ENCODE measurements at regions not wholly inside any gene's neighbourhood (a gene's known extent, or its start where the extent isn't known, plus 50 kb on each side); places are given as distances from the start of the nearest gene placed in this dataset.

- H3K27ac ChIP-seq = no peak overlapping the region
- H3K9me3 ChIP-seq (replicated peaks) = no peaks in the 10 kb centered on the region
- no peaks in the 10 kb centered on the region for H3K4me1 ChIP-seq
- H3K27me3 ChIP-seq = no peaks in the 10 kb centered on the region
- no peak overlapping the region for H3K4me3 ChIP-seq
- no peaks in the 10 kb centered on the region for H3K36me3 ChIP-seq
- no peak for DNase-seq
Measured at GRCh38 chr14:97361181-97361580, 564.0 kb downstream of the VRK1 start.

- Histone ChIP-seq H3K4me3 (no peak overlapping the region), H3K36me3 (no peaks in the 10 kb centered on the region), H3K9me3 (replicated peaks) (no peaks in the 10 kb centered on the region), H3K27ac (no peak overlapping the region), H3K4me1 (no peaks in the 10 kb centered on the region), H3K27me3 (no peaks in the 10 kb centered on the region)
- DNase-seq = no peak
Measured at GRCh38 chr14:97361958-97362357, 564.8 kb downstream of the VRK1 start.

- H3K4me1 ChIP-seq = no peaks in the 10 kb centered on the region
- no peak for DNase-seq
- H3K9me3 ChIP-seq (replicated peaks) = no peaks in the 10 kb centered on the region
- H3K27ac ChIP-seq = no peak overlapping the region
- no peaks in the 10 kb centered on the region for H3K27me3 ChIP-seq
- no peaks in the 10 kb centered on the region for H3K36me3 ChIP-seq
- H3K4me3 ChIP-seq = no peak overlapping the region
Measured at GRCh38 chr14:97366400-97366799, 569.2 kb downstream of the VRK1 start.

- Histone ChIP-seq H3K36me3 (no peaks in the 10 kb centered on the region), H3K4me3 (no peak overlapping the region), H3K27ac (no peak overlapping the region), H3K27me3 (no peaks in the 10 kb centered on the region), H3K9me3 (replicated peaks) (no peaks in the 10 kb centered on the region), H3K4me1 (no peaks in the 10 kb centered on the region)
- no peak for DNase-seq
Measured at GRCh38 chr14:97367278-97367677, 570.1 kb downstream of the VRK1 start.

- H3K27ac ChIP-seq = no peak overlapping the region
- no peaks in the 10 kb centered on the region for H3K36me3 ChIP-seq
- H3K4me3 ChIP-seq = no peak overlapping the region
- no peak for DNase-seq
- no peaks in the 10 kb centered on the region for H3K4me1 ChIP-seq
- no peaks in the 10 kb centered on the region for H3K9me3 ChIP-seq (replicated peaks)
- no peaks in the 10 kb centered on the region for H3K27me3 ChIP-seq
Measured at GRCh38 chr14:97368049-97368448, 570.9 kb downstream of the VRK1 start.

GRCh38 chr14:97368900-97369564 is 571.9 kb downstream of the VRK1 start:
- Histone ChIP-seq H3K27me3 (no peaks in the 10 kb centered on the region), H3K9me3 (replicated peaks) (no peaks in the 10 kb centered on the region), H3K27ac (no peak overlapping the region), H3K4me3 (no peak overlapping the region), H3K4me1 (no peaks in the 10 kb centered on the region), H3K36me3 (no peaks in the 10 kb centered on the region)
- no peak for DNase-seq

DNA sequence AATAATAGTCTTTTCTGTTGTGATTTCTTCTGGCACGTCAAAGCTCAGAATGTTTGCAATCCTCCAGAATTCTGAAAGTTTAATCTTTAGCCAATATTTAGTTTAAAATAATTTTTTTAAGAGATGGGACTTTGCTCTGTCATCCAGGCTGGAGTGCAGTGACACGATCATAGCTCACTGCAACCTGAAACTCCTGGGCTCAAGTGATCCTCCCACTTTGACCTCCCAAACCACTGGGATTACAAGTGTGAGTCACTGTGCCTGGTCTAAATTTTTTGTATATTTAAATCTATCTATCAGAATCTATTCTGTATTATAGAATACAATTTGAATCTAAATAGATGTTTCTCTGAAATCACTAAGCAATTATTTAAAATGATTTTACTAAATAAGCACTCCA is 572.7 kb downstream of the VRK1 start:
- Histone ChIP-seq H3K4me3 (no peak overlapping the region), H3K4me1 (no peaks in the 10 kb centered on the region), H3K36me3 (no peaks in the 10 kb centered on the region), H3K9me3 (replicated peaks) (no peaks in the 10 kb centered on the region), H3K27me3 (no peaks in the 10 kb centered on the region), H3K27ac (no peak overlapping the region)
- no peak for DNase-seq

DNA sequence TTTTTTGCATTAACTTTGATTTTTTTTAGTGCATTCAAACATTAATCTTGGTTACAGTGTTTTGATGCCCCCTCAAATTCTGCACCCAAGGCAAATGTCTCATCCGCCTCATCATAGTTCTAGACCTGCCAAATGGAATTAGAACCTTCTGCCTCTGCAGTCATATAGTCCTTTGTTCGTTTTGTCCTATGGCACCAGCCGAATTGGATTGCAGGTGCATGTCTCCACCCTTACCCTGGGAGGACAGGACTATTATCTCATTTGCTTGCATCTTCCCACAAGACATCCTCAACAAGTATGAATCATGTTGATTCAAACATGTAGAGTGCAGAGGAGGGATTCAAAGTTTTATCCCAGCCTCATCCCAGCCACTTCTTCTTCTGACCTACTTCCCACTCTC is 579.1 kb downstream of the VRK1 start:
- Histone ChIP-seq H3K4me3 (no peak overlapping the region), H3K9me3 (replicated peaks) (no peaks in the 10 kb centered on the region), H3K4me1 (no peaks in the 10 kb centered on the region), H3K36me3 (no peaks in the 10 kb centered on the region), H3K27me3 (no peaks in the 10 kb centered on the region), H3K27ac (no peak overlapping the region)
- no peak for DNase-seq

DNA sequence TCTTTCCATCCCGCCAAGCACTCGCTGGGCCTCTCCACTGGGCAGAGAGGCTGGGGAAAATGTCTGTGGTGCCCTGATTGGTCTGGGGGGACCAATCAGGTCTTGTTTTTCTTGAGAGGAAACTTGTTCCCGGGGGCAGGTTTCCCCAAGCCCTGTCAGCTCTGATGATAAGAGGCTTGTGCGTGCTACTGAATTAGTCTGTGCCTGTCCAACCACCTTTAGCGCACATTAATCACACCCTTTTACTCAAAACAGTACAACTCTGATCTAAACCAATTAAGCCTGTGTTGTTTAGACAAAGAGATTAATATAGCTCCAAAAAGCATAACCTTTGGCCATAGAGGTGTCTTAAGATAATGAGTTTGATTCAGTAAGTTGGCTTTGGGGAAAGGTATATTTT is 580.4 kb downstream of the VRK1 start:
- Histone ChIP-seq H3K4me3 (no peak overlapping the region), H3K4me1 (no peaks in the 10 kb centered on the region), H3K9me3 (replicated peaks) (no peaks in the 10 kb centered on the region), H3K27ac (no peak overlapping the region), H3K27me3 (no peaks in the 10 kb centered on the region), H3K36me3 (no peaks in the 10 kb centered on the region)
- no peak for DNase-seq

DNA sequence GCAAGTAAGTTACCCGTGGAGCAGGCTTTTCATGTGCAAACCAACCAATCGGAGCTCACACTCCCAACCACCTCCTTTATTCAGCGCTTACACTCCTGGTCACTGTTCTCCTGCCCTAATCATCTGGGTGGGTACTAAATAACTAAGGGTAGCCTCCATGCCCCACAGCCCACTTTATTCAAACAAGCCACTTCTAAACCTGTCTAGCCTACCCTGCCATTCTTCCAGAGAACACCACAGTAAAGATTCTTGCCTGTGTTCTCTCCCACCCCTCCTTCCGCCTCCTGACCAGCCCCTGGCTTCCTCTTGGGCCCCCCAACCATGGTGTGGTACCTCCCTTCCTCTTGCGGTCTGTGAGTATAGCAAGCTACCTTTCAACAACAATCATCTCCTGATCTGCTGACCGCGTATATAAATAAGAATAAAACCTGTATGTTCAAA is 581.9 kb downstream of the VRK1 start:
- Histone ChIP-seq H3K4me3 (no peak overlapping the region), H3K27me3 (no peaks in the 10 kb centered on the region), H3K9me3 (replicated peaks) (no peaks in the 10 kb centered on the region), H3K4me1 (no peaks in the 10 kb centered on the region), H3K36me3 (no peaks in the 10 kb centered on the region), H3K27ac (no peak overlapping the region)
- no peak for DNase-seq

DNA sequence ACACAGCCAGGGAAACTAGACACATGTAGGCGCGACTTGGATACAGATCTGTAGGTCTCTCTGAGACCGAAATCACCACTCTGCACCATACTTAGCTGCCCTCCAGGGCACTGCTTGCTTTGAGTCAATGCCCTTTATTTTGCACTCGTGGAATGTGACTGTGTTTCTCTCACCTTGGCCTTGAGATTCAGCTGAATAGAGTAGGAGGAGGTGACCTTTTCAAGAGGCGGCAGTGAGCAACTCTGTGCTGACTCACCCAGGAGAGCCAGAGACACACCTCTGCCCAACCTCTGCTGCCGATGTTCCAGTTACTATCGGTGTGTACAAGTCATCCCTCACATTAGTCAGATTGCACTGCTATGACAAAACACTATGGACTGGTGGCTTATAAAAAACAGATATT is 583.4 kb downstream of the VRK1 start:
- Histone ChIP-seq H3K9me3 (replicated peaks) (no peaks in the 10 kb centered on the region), H3K27me3 (no peaks in the 10 kb centered on the region), H3K4me3 (no peak overlapping the region), H3K36me3 (no peaks in the 10 kb centered on the region), H3K27ac (no peak overlapping the region), H3K4me1 (no peaks in the 10 kb centered on the region)
- DNase-seq = no peak

- Histone ChIP-seq H3K4me3 (no peak overlapping the region), H3K9me3 (replicated peaks) (no peaks in the 10 kb centered on the region), H3K27ac (no peak overlapping the region), H3K27me3 (no peaks in the 10 kb centered on the region), H3K36me3 (no peaks in the 10 kb centered on the region), H3K4me1 (no peaks in the 10 kb centered on the region)
- no peak for DNase-seq
Measured at GRCh38 chr14:97381309-97381708, 584.1 kb downstream of the VRK1 start.

DNA sequence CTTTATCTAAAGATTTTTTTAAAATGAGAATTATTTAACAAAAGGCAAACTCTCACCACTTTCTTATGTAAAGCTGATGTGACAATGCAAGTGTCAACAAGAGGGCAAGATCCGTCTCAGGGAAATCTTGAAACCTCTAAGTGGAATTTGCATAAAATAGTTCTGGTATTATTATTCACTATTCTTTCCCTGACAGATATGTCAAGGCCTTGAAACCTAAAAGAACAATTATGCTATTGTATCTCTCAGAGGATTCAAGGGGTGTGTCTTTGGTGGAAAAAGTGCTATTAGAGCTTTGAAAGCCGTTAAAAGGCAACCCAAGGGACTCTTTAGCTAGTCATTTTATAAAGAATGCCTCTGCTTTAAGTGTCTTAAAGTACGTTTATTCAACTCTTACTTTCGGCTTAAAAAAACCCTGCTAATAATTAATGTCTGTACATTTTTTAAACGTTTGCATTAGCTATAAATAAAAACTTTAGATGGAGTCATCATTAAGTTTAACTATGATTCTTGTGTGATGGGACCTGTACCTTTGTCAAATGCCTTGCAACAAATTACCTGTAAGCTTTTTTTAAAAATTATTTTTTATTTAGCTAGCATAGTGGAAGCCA is 585.5 kb downstream of the VRK1 start:
- no peak for DNase-seq
- Histone ChIP-seq H3K9me3 (replicated peaks) (no peaks in the 10 kb centered on the region), H3K27me3 (no peaks in the 10 kb centered on the region), H3K4me1 (no peaks in the 10 kb centered on the region), H3K36me3 (no peaks in the 10 kb centered on the region), H3K4me3 (no peak overlapping the region), H3K27ac (no peak overlapping the region)

GRCh38 chr14:97385727-97386126 is 588.5 kb downstream of the VRK1 start:
- no peaks in the 10 kb centered on the region for H3K4me1 ChIP-seq
- no peaks in the 10 kb centered on the region for H3K9me3 ChIP-seq (replicated peaks)
- no peaks in the 10 kb centered on the region for H3K36me3 ChIP-seq
- no peaks in the 10 kb centered on the region for H3K27me3 ChIP-seq
- DNase-seq = no peak
- H3K27ac ChIP-seq = no peak overlapping the region
- H3K4me3 ChIP-seq = no peak overlapping the region

GRCh38 chr14:97387252-97387874 is 590.2 kb downstream of the VRK1 start:
- Histone ChIP-seq H3K4me1 (no peaks in the 10 kb centered on the region), H3K9me3 (replicated peaks) (no peaks in the 10 kb centered on the region), H3K27me3 (no peaks in the 10 kb centered on the region), H3K4me3 (no peak overlapping the region), H3K27ac (no peak overlapping the region), H3K36me3 (no peaks in the 10 kb centered on the region)
- no peak for DNase-seq

DNA sequence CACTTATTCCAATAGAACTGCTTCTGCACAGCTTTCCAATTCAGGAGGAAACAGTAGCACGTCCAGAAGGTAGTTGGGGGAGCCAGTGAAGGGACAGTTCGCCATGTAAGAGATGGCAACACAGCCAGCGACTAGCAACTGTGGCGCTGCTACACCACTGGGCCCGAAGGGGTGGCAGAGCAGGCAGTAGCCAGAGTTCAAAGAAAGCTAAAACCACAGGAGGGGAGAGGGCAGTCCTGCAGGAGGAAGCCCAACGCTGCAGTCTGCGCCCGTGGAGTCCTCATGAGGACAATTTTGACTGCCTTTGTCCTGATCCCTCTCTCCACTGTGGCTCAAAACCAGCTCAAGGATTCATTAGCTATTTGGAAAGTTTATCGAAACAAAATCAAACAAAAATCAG is 591.2 kb downstream of the VRK1 start:
- no peaks in the 10 kb centered on the region for H3K9me3 ChIP-seq (replicated peaks)
- H3K27ac ChIP-seq = no peak overlapping the region
- H3K27me3 ChIP-seq = no peaks in the 10 kb centered on the region
- DNase-seq = no peak
- H3K4me1 ChIP-seq = no peaks in the 10 kb centered on the region
- no peak overlapping the region for H3K4me3 ChIP-seq
- no peaks in the 10 kb centered on the region for H3K36me3 ChIP-seq
